GM13977 (cell line): ENCODE measurements at regions not wholly inside any gene's neighbourhood (a gene's known extent, or its start where the extent isn't known, plus 50 kb on each side); places are given as distances from the start of the nearest gene placed in this dataset.

ENCODE experiments used
- DNase-seq: peaks from one replicate; pipeline ENCODE4 v3.0.0; 2012; ENCODE audit warnings: low spot score
- CTCF ChIP-seq: IDR thresholded peaks from 2 replicates; pipeline ENCODE4 v1.5.1; 2012; ENCODE audit warnings: mild to moderate bottlenecking, control low read depth; ENCODE audit not compliant: insufficient read depth; ENCODE audit errors: extremely low read depth, missing control alignments
- in situ Hi-C: fragments of 300-500 bp; cut with MboI; formaldehyde crosslinking; loops from one replicate; pipeline ENCODE4 v1.12.0; 2022; ENCODE audit warnings: low sequenced_read_pairs, low pct_unique_long_range_greater_than_20kb, mixed read lengths, inconsistent platforms; ENCODE audit not compliant: unreplicated experiment

GRCh38 chr15:47352217-47352616, 365.1 kb upstream of the SEMA6D start:
- in situ Hi-C loops = no loop called here
- DNase-seq = no peak
- no peak for TF ChIP-seq CTCF

- in situ Hi-C loops = no loop called here
- no peak for TF ChIP-seq CTCF
- no peak for DNase-seq
Observed at GRCh38 chr15:47355759-47356158, 361.5 kb upstream of the SEMA6D start.

GRCh38 chr15:47356297-47356696, 361.0 kb upstream of the SEMA6D start:
- no peak for TF ChIP-seq CTCF
- in situ Hi-C loops = no loop called here
- no peak for DNase-seq

DNA sequence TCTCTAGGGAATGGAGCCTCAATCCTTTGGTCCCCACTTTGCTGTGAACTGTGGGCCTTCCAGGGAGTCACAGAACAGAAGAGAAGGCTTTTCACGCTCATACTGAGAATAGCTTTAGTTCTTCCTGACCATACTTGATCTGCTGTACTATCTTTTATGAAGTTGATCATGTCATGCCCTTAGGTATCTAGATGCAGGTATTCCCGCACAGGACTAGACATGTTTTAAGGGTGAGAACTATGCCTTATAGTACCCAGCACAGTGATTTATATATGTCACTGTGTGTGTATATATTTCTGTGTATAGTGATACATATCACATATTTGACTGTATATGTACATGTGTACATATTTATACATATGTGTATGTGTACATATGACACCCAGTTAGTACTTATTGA, 358.4 kb upstream of the SEMA6D start:
- TF ChIP-seq CTCF = no peak
- no peak for DNase-seq
- in situ Hi-C loops = no loop called here

GRCh38 chr15:47360305-47360704, 357.0 kb upstream of the SEMA6D start:
- no peak for DNase-seq
- TF ChIP-seq CTCF = no peak
- in situ Hi-C loops = no loop called here

GRCh38 chr15:47362118-47362905, 355.0 kb upstream of the SEMA6D start:
- DNase-seq = no peak
- in situ Hi-C loops = no loop called here
- no peak for TF ChIP-seq CTCF
